Astrocyte (in vitro differentiated cells and primary cell): ENCODE measurements at regions not wholly inside any gene's neighbourhood (a gene's known extent, or its start where the extent isn't known, plus 50 kb on each side); places are given as distances from the start of the nearest gene placed in this dataset.

Experiments used
- DNase-seq: peaks from one replicate; pipeline ENCODE4 v3.0.0-alpha.2; 2010; ENCODE audit warnings: low read depth
- FAIRE-seq: peaks from 2 replicates; lab custom pipeline; 2011; peaks lifted over from hg19 to GRCh38; lab: Jason Lieb, UNC
- H2AFZ ChIP-seq: 2 replicates; pipeline ENCODE4 v1.6.0; 2012; ENCODE audit warnings: low read depth, low read length, inconsistent platforms
- H3K27ac ChIP-seq: 2 replicates; pipeline ENCODE4 v1.5.1; 2011; ENCODE audit warnings: low read depth, low read length, inconsistent platforms
- H3K27me3 ChIP-seq: 2 replicates; pipeline ENCODE4 v1.6.0; 2011; ENCODE audit warnings: low read length, inconsistent platforms; ENCODE audit not compliant: insufficient read depth
- H3K36me3 ChIP-seq: 2 replicates; pipeline ENCODE4 v1.5.1; 2011; ENCODE audit warnings: low read length, inconsistent platforms; ENCODE audit not compliant: insufficient read depth
- H3K4me1 ChIP-seq: 2 replicates; pipeline ENCODE4 v1.5.1; 2011; ENCODE audit warnings: low read length, inconsistent platforms; ENCODE audit not compliant: insufficient read depth
- H3K4me2 ChIP-seq: 2 replicates; pipeline ENCODE4 v1.6.0; 2012; ENCODE audit warnings: low read length, inconsistent platforms
- H3K4me3 ChIP-seq: 2 replicates; pipeline ENCODE4 v1.5.1; 2011; ENCODE audit warnings: low read depth, mild to moderate bottlenecking, low read length, inconsistent platforms; ENCODE audit not compliant: insufficient read depth
- H3K79me2 ChIP-seq: 2 replicates; pipeline ENCODE4 v1.6.0; 2012; ENCODE audit warnings: mild to moderate bottlenecking, low read length, inconsistent platforms; ENCODE audit not compliant: insufficient read depth
- H3K9ac ChIP-seq: 2 replicates; pipeline ENCODE4 v1.6.0; 2012; ENCODE audit warnings: mild to moderate bottlenecking, low read length, inconsistent platforms
- H3K9me3 ChIP-seq: 2 replicates; pipeline ENCODE4 v1.5.1; 2012; ENCODE audit warnings: low read depth, mild to moderate bottlenecking, low read length, inconsistent platforms; ENCODE audit not compliant: insufficient read depth
- H4K20me1 ChIP-seq: 2 replicates; pipeline ENCODE4 v1.6.0; 2012; ENCODE audit warnings: low read length, inconsistent platforms; ENCODE audit not compliant: insufficient read depth
- H3K27ac Mint-ChIP-seq: one replicate; pipeline ENCODE4 v1.8.0; 2021; ENCODE audit warnings: mild to moderate bottlenecking, mixed read lengths; ENCODE audit not compliant: unreplicated experiment
- H3K27me3 Mint-ChIP-seq: one replicate; pipeline ENCODE4 v1.8.0; 2021; ENCODE audit warnings: low read depth, mixed read lengths; ENCODE audit not compliant: unreplicated experiment
- H3K36me3 Mint-ChIP-seq: one replicate; pipeline ENCODE4 v1.8.0; 2021; ENCODE audit warnings: low read depth, mixed read lengths; ENCODE audit not compliant: unreplicated experiment
- H3K4me1 Mint-ChIP-seq: one replicate; pipeline ENCODE4 v1.8.0; 2021; ENCODE audit warnings: low read depth, mixed read lengths; ENCODE audit not compliant: unreplicated experiment
- H3K4me3 Mint-ChIP-seq: one replicate; pipeline ENCODE4 v1.8.0; 2021; ENCODE audit warnings: mild to moderate bottlenecking, moderate library complexity, mixed read lengths; ENCODE audit not compliant: unreplicated experiment
- H3K9me3 Mint-ChIP-seq: one replicate; pipeline ENCODE4 v1.8.0; 2021; ENCODE audit warnings: mild to moderate bottlenecking, mixed read lengths; ENCODE audit not compliant: unreplicated experiment
- CTCF ChIP-seq: IDR thresholded peaks from 2 replicates; pipeline ENCODE4 v1.5.1; 2011; ENCODE audit warnings: low read depth, mild to moderate bottlenecking, inconsistent platforms, low read length, moderate library complexity; ENCODE audit not compliant: insufficient read depth
- EZH2 ChIP-seq: IDR thresholded peaks from 2 replicates; pipeline ENCODE4 v1.6.1; 2012; ENCODE audit warnings: mild to moderate bottlenecking, low read length, inconsistent platforms; ENCODE audit not compliant: insufficient read depth

DNA sequence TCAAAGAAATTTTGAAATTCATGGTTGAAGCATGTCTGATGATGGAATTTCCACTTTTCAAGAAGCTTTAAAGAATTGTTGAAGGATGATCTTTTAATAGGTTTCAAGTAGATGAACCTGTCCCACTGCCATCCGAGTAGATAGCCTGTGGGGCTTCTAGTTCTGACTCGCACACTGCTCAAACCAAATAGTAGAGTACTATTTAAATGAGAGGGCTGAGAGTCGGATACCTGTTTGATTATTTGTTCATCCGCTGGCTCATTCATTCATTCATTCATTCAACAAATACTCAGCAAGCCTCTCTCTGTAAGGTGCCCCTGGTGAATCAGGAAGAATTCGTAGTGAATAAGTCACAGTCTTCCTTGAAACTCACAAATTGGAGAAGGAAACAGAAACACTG is 108.2 kb upstream of the IRX5 start:
- no peaks in the 10 kb centered on the region for H3K4me1 ChIP-seq
- Mint-ChIP-seq H3K4me3 (no peak overlapping the region), H3K36me3 (no peaks in the 10 kb centered on the region), H3K9me3 (peaks cover 3% of the 10 kb centered on the region), H3K27ac (no peak overlapping the region), H3K4me1 (no peaks in the 10 kb centered on the region), H3K27me3 (no peaks in the 10 kb centered on the region)
- H3K9me3 ChIP-seq, result no peaks in the 10 kb centered on the region
- TF ChIP-seq EZH2 (no peak), CTCF (no peak)
- H3K4me2 ChIP-seq, result no peak overlapping the region
- H3K36me3 ChIP-seq, result no peaks in the 10 kb centered on the region
- FAIRE-seq, result no peak
- H4K20me1 ChIP-seq, result no peaks in the 10 kb centered on the region
- no peaks in the 10 kb centered on the region for H3K27me3 ChIP-seq
- no peak overlapping the region for H3K27ac ChIP-seq
- no peak overlapping the region for H3K4me3 ChIP-seq
- H3K79me2 ChIP-seq, result no peaks in the 10 kb centered on the region
- H2AFZ ChIP-seq, result no peak overlapping the region
- no peak overlapping the region for H3K9ac ChIP-seq
- DNase-seq, result no peak

DNA sequence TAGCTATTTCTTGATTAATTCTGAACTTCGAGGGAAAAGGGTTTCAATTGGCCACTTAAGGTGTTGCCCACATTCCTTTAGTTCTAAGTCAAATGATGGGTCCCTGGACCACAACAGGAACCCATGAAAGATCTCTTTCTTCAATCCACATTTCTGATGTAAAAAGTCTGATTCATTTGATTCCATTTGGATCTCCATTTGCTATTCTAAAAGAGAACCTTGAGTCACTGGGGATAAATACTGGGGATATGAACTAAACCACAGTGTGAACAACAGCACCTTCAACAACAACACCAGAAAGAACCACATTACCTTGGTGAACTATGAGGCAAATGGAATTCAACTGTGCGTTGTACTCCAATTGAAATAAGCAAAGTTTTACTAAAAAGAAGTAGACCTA is 108.9 kb upstream of the IRX5 start:
- H3K27ac Mint-ChIP-seq, result no peak overlapping the region
- DNase-seq (no peak), FAIRE-seq (no peak)
- TF ChIP-seq CTCF, result no peak
- TF ChIP-seq EZH2, result no peak
- H3K27me3 ChIP-seq, result no peaks in the 10 kb centered on the region
- H3K36me3 ChIP-seq, result no peaks in the 10 kb centered on the region
- no peak overlapping the region for H3K9ac ChIP-seq
- no peaks in the 10 kb centered on the region for H4K20me1 ChIP-seq
- H3K9me3 Mint-ChIP-seq, result peaks cover 3% of the 10 kb centered on the region
- no peaks in the 10 kb centered on the region for H3K4me1 ChIP-seq
- H3K36me3 Mint-ChIP-seq, result no peaks in the 10 kb centered on the region
- H3K4me3 ChIP-seq, result no peak overlapping the region
- H3K9me3 ChIP-seq, result no peaks in the 10 kb centered on the region
- H2AFZ ChIP-seq, result no peak overlapping the region
- H3K27me3 Mint-ChIP-seq, result no peaks in the 10 kb centered on the region
- no peak overlapping the region for H3K27ac ChIP-seq
- no peak overlapping the region for H3K4me3 Mint-ChIP-seq
- H3K4me2 ChIP-seq, result no peak overlapping the region
- H3K4me1 Mint-ChIP-seq, result no peaks in the 10 kb centered on the region
- no peaks in the 10 kb centered on the region for H3K79me2 ChIP-seq

GRCh38 chr16:54817940-54818574 is 112.6 kb upstream of the IRX5 start:
- Mint-ChIP-seq H3K9me3 (peaks cover 3% of the 10 kb centered on the region), H3K27ac (no peak overlapping the region), H3K36me3 (no peaks in the 10 kb centered on the region), H3K27me3 (peaks cover 3% of the 10 kb centered on the region), H3K4me3 (no peak overlapping the region), H3K4me1 (no peaks in the 10 kb centered on the region)
- Histone ChIP-seq H3K27me3 (no peaks in the 10 kb centered on the region), H3K4me2 (no peak overlapping the region), H3K27ac (no peak overlapping the region), H3K36me3 (no peaks in the 10 kb centered on the region), H3K4me1 (no peaks in the 10 kb centered on the region), H2AFZ (no peak overlapping the region), H3K4me3 (no peak overlapping the region), H3K9ac (no peak overlapping the region), H3K79me2 (no peaks in the 10 kb centered on the region), H4K20me1 (no peaks in the 10 kb centered on the region), H3K9me3 (no peaks in the 10 kb centered on the region)
- no peak for TF ChIP-seq EZH2
- FAIRE-seq, result no peak
- DNase-seq, result no peak
